ENCODE measurements at regions not wholly inside any gene's neighbourhood (a gene's known extent, or its start where the extent isn't known, plus 50 kb on each side); places are given as distances from the start of the nearest gene placed in this dataset.

- H3K4me1 ChIP-seq (ENCODE audit: control insufficient read depth, insufficient read depth, low read length), result no peaks in the 10 kb centered on the region
- TF ChIP-seq ZNF785 (tag by site-specific recombination; IDR thresholded peaks at IDR 0.05) (no peak), ZNF423 (tag by site-specific recombination; IDR thresholded peaks at IDR 0.05) (no peak), ZSCAN23 (tag by site-specific recombination; IDR thresholded peaks at IDR 0.05) (no peak), ZNF112 (tag by site-specific recombination; IDR thresholded peaks at IDR 0.05) (no peak), FEZF1 (tag by site-specific recombination; IDR thresholded peaks at IDR 0.05) (no peak), SETDB1 (IDR thresholded peaks at IDR 0.05; ENCODE audit: insufficient read length, low read length) (no peak), GLIS1 (tag by site-specific recombination; IDR thresholded peaks at IDR 0.05) (no peak), ZNF776 (tag by site-specific recombination; IDR thresholded peaks at IDR 0.05; ENCODE audit: borderline replicate concordance) (no peak), PRDM1 (tag by site-specific recombination; IDR thresholded peaks at IDR 0.05) (no peak), KLF1 (tag by site-specific recombination; IDR thresholded peaks at IDR 0.05) (no peak), CTCF (tag by site-specific recombination; IDR thresholded peaks at IDR 0.05) (no peak)
- no peak overlapping the region for H3K27ac ChIP-seq (ENCODE audit: extremely low read depth, low read depth, low read length)
- H3K36me3 ChIP-seq (ENCODE audit: control insufficient read depth in 2 of 2, insufficient read depth in 1 of 2, low read length in 2 of 2), result no peaks in the 10 kb centered on the region
- CTCF ChIA-PET, result no interaction called here
- H3K9me3 ChIP-seq (ENCODE audit: control insufficient read depth, insufficient read depth, low read depth, low read length), result no peaks in the 10 kb centered on the region; the same call in 1 of the 2 replicates
- POLR2A ChIA-PET, result no interaction called here
- H3K4me3 ChIP-seq (ENCODE audit: low read depth, low read length), result no peak overlapping the region
Measured at GRCh38 chrX:76014321-76014720, 158.5 kb upstream of the PBDC1 start.

DNA sequence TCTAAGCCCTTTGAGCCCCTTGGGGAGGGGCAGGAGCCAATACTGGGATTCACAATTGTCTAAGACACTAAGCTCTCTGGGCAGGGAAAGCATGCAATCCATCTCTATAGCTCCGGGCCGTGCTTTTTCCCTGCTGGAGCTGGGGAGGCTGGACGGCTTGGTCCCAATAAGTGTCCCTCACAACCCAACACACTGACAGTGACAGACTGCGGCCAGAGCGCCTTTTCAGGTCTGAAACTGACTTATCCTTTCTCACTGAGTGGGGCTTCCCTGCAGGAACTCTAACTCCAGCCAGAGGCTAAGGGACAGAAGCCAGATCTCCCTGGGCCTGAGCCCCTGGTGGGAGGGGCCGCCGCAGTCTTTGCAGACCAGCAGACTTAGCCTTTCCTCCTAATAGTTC lies 146.6 kb upstream of the PBDC1 start:
- H3K36me3 ChIP-seq (ENCODE audit: control insufficient read depth in 2 of 2, insufficient read depth in 1 of 2, low read length in 2 of 2), result no peaks in the 10 kb centered on the region
- no peaks in the 10 kb centered on the region for H3K4me1 ChIP-seq (ENCODE audit: control insufficient read depth, insufficient read depth, low read length)
- ChIA-PET POLR2A (no interaction called here), CTCF (interaction anchor here (0.6 kb wide), 1 partner anchor 8 kb away, joined by 3 read pairs; no protein-coding TSS in a partner anchor)
- H3K4me3 ChIP-seq (ENCODE audit: low read depth, low read length), result no peak overlapping the region
- no peak overlapping the region for H3K27ac ChIP-seq (ENCODE audit: extremely low read depth, low read depth, low read length)
- H3K9me3 ChIP-seq (ENCODE audit: control insufficient read depth, insufficient read depth, low read depth, low read length), result no peaks in the 10 kb centered on the region; the same call in none of the 2 replicates
- TF ChIP-seq ZNF530 (tag by site-specific recombination; IDR thresholded peaks at IDR 0.05; ENCODE audit: low read depth) (no peak), ZNF266 (tag by site-specific recombination; IDR thresholded peaks at IDR 0.05; ENCODE audit: low read depth) (no peak), ZEB2 (tag by site-specific recombination; IDR thresholded peaks at IDR 0.05) (no peak), ZSCAN4 (tag by site-specific recombination; IDR thresholded peaks at IDR 0.05) (no peak), ZNF350 (tag by site-specific recombination; IDR thresholded peaks at IDR 0.05) (no peak), ZNF324 (tag by site-specific recombination; IDR thresholded peaks at IDR 0.05) (no peak), ZIC2 (tag by site-specific recombination; IDR thresholded peaks at IDR 0.05) (no peak), SP2 (tag by site-specific recombination; IDR thresholded peaks at IDR 0.05) (no peak), ZNF19 (tag by site-specific recombination; IDR thresholded peaks at IDR 0.05; ENCODE audit: low read depth) (no peak), ZNF692 (tag by site-specific recombination; IDR thresholded peaks at IDR 0.05) (no peak), ZNF558 (tag by site-specific recombination; IDR thresholded peaks at IDR 0.05) (no peak), HOXC10 (CRISPR knock-in tag; IDR thresholded peaks at IDR 0.05) (no peak), ZNF354C (tag by site-specific recombination; IDR thresholded peaks at IDR 0.05; ENCODE audit: borderline replicate concordance, low read depth) (no peak), ZNF501 (tag by site-specific recombination; IDR thresholded peaks at IDR 0.05) (no peak), ZNF580 (tag by site-specific recombination; IDR thresholded peaks at IDR 0.05) (no peak)
- TF ChIP-seq, protein P1, sequence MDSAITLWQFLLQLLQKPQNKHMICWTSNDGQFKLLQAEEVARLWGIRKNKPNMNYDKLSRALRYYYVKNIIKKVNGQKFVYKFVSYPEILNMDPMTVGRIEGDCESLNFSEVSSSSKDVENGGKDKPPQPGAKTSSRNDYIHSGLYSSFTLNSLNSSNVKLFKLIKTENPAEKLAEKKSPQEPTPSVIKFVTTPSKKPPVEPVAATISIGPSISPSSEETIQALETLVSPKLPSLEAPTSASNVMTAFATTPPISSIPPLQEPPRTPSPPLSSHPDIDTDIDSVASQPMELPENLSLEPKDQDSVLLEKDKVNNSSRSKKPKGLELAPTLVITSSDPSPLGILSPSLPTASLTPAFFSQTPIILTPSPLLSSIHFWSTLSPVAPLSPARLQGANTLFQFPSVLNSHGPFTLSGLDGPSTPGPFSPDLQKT (IDR thresholded peaks at IDR 0.05; ENCODE audit: borderline replicate concordance, low read depth, low read length), result no peak
